ENCODE measurements at regions not wholly inside any gene's neighbourhood (a gene's known extent, or its start where the extent isn't known, plus 50 kb on each side); places are given as distances from the start of the nearest gene placed in this dataset.

DNA sequence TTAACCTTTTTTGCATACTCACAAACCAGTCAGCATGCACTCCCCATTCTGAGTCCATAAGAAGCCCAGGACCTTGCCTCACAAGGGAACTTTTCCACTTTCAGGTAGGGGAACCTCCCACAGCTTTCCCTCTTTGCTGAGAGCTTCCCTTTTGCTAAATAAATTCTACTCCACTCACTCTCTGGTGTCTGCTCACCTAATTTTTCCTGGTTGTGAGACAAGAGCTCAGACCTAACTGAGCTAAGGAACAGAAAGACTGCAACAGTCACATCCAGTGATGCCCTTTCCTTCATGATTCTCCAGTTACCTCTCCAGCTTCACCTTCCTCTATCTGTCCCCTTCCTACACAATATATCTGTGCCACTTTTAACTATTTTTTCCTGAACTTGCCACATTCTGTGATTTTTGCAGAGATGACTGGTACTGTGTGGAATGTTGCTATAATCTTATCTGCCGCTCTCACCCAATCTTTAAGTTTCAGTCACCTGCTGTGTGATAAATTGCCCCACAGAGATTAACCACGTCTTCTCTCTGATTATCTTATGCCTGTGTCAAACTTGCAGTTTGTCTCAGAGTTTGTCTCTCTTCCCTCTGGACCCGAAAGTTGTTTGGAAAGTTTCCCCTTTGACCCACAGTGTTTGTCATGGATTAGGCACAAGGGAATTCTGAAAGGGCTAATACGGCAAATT is 737.1 kb upstream of the FLRT2 start:
- H3K4me3 ChIP-seq (ENCODE audit: low read depth in 2 of 2, low read length in 2 of 2): no peak overlapping the region
- TF ChIP-seq SIN3A (IDR thresholded peaks at IDR 0.05; ENCODE audit: borderline replicate concordance, insufficient read depth, low read depth, low read length): no peak
- no peak for TF ChIP-seq POLR2AphosphoS5 (IDR thresholded peaks at IDR 0.05; ENCODE audit: low read depth, low read length)
- TF ChIP-seq TCF7L2 (IDR thresholded peaks at IDR 0.05; ENCODE audit: low read depth, low read length): no peak
- TF ChIP-seq, protein P1, sequence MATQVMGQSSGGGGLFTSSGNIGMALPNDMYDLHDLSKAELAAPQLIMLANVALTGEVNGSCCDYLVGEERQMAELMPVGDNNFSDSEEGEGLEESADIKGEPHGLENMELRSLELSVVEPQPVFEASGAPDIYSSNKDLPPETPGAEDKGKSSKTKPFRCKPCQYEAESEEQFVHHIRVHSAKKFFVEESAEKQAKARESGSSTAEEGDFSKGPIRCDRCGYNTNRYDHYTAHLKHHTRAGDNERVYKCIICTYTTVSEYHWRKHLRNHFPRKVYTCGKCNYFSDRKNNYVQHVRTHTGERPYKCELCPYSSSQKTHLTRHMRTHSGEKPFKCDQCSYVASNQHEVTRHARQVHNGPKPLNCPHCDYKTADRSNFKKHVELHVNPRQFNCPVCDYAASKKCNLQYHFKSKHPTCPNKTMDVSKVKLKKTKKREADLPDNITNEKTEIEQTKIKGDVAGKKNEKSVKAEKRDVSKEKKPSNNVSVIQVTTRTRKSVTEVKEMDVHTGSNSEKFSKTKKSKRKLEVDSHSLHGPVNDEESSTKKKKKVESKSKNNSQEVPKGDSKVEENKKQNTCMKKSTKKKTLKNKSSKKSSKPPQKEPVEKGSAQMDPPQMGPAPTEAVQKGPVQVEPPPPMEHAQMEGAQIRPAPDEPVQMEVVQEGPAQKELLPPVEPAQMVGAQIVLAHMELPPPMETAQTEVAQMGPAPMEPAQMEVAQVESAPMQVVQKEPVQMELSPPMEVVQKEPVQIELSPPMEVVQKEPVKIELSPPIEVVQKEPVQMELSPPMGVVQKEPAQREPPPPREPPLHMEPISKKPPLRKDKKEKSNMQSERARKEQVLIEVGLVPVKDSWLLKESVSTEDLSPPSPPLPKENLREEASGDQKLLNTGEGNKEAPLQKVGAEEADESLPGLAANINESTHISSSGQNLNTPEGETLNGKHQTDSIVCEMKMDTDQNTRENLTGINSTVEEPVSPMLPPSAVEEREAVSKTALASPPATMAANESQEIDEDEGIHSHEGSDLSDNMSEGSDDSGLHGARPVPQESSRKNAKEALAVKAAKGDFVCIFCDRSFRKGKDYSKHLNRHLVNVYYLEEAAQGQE (IDR thresholded peaks at IDR 0.05; ENCODE audit: insufficient read depth in 1 of 2, low read depth in 2 of 2, low read length in 1 of 2): no peak
- TF ChIP-seq, protein P2, sequence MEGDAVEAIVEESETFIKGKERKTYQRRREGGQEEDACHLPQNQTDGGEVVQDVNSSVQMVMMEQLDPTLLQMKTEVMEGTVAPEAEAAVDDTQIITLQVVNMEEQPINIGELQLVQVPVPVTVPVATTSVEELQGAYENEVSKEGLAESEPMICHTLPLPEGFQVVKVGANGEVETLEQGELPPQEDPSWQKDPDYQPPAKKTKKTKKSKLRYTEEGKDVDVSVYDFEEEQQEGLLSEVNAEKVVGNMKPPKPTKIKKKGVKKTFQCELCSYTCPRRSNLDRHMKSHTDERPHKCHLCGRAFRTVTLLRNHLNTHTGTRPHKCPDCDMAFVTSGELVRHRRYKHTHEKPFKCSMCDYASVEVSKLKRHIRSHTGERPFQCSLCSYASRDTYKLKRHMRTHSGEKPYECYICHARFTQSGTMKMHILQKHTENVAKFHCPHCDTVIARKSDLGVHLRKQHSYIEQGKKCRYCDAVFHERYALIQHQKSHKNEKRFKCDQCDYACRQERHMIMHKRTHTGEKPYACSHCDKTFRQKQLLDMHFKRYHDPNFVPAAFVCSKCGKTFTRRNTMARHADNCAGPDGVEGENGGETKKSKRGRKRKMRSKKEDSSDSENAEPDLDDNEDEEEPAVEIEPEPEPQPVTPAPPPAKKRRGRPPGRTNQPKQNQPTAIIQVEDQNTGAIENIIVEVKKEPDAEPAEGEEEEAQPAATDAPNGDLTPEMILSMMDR (IDR thresholded peaks at IDR 0.05): no peak
- intact Hi-C loops (cut with micrococcal nuclease; ENCODE audit: unreplicated experiment): no loop called here
- DNase-seq (ENCODE audit: low read depth, low spot score) (no peak), ATAC-seq (no peak)
- in situ Hi-C loops (cut with HindIII; ENCODE audit: low pct_unique_long_range_greater_than_20kb, low sequenced_read_pairs): no loop called here
- no peaks in the 10 kb centered on the region for H3K4me1 ChIP-seq (ENCODE audit: control insufficient read depth, insufficient read depth, low read length)
- H3K9me3 ChIP-seq (ENCODE audit: control insufficient read depth, insufficient read depth, low read depth, low read length): no peaks in the 10 kb centered on the region
- no TSS peak for BruUV-seq (replicated peaks)
- no peaks in the 10 kb centered on the region for H3K36me3 ChIP-seq (ENCODE audit: control insufficient read depth, insufficient read depth, low read length)
- H3K27ac ChIP-seq (ENCODE audit: low read length): no peak overlapping the region
- ChIA-PET CTCF (no interaction called here), POLR2A (no interaction called here)
- H3K27me3 ChIP-seq (ENCODE audit: control insufficient read depth, insufficient read depth, low read length): no peaks in the 10 kb centered on the region

DNA sequence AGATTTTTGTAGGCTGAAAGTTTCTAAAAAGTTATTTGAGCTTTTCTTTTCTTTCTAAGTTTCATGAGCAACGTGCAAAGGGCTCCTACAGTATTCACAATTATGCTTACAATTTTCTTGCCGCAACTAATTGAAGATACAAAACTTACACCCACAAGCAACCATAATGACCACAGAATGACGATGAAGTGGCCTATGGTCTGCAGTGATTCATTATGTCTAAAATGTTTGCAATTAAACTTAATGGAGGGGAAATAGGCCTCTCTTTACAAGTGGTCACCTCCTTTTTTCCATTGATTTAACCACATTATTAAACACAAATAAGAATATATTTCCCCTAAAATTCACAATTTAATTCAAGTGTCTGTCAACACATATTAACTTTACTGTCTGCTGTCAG is 732.6 kb upstream of the FLRT2 start:
- ChIA-PET CTCF (no interaction called here), POLR2A (no interaction called here)
- in situ Hi-C loops (cut with HindIII; ENCODE audit: low pct_unique_long_range_greater_than_20kb, low sequenced_read_pairs) (no loop called here), intact Hi-C loops (cut with micrococcal nuclease; ENCODE audit: unreplicated experiment) (no loop called here)
- ATAC-seq (no peak), DNase-seq (ENCODE audit: low read depth, low spot score) (no peak)
- H3K36me3 ChIP-seq (ENCODE audit: control insufficient read depth, insufficient read depth, low read length): no peaks in the 10 kb centered on the region
- H3K4me3 ChIP-seq (ENCODE audit: low read depth in 2 of 2, low read length in 2 of 2): no peak overlapping the region
- H3K4me1 ChIP-seq (ENCODE audit: control insufficient read depth, insufficient read depth, low read length): no peaks in the 10 kb centered on the region
- no TSS peak for BruUV-seq (replicated peaks)
- H3K27ac ChIP-seq (ENCODE audit: low read length): no peak overlapping the region
- H3K9me3 ChIP-seq (ENCODE audit: control insufficient read depth, insufficient read depth, low read depth, low read length): no peaks in the 10 kb centered on the region
- no peaks in the 10 kb centered on the region for H3K27me3 ChIP-seq (ENCODE audit: control insufficient read depth, insufficient read depth, low read length)
- TF ChIP-seq, protein P1 (IDR thresholded peaks at IDR 0.05; ENCODE audit: insufficient read depth in 1 of 2, low read depth in 2 of 2, low read length in 1 of 2): no peak
- TF ChIP-seq, protein P2 (IDR thresholded peaks at IDR 0.05): no peak
- no peak for TF ChIP-seq POLR2AphosphoS5 (IDR thresholded peaks at IDR 0.05; ENCODE audit: low read depth, low read length)
- no peak for TF ChIP-seq SIN3A (IDR thresholded peaks at IDR 0.05; ENCODE audit: borderline replicate concordance, insufficient read depth, low read depth, low read length)
- TF ChIP-seq TCF7L2 (IDR thresholded peaks at IDR 0.05; ENCODE audit: low read depth, low read length): no peak
